Vagina (tissue), 2 donors: ENCODE measurements at regions not wholly inside any gene's neighbourhood (a gene's known extent, or its start where the extent isn't known, plus 50 kb on each side); places are given as distances from the start of the nearest gene placed in this dataset.

Experiments
- CTCF ChIP-seq, 3 experiments: fragments of 450-650 bp in 2 of 3; fragments of 200-600 bp in 1 of 3; sonication (generic) in 1 of 3; IDR thresholded peaks; one replicate each; pipeline ENCODE4 v1.5.1; 2017 to 2019; ENCODE audit warnings: antibody characterized with exemption in 3 of 3, mild to moderate bottlenecking in 2 of 3, moderate library complexity in 2 of 3
- POLR2AphosphoS5 ChIP-seq, 2 donors: sonication (generic); formaldehyde crosslinking; IDR thresholded peaks; one replicate each; pipeline ENCODE4 v1.9.0; 2017; ENCODE audit warnings: antibody characterized with exemption in 2 of 2, mild to moderate bottlenecking in 2 of 2, low read depth in 1 of 2; ENCODE audit not compliant: insufficient read depth in 1 of 2

GRCh38 chr9:7729371-7730163 lies 70.0 kb downstream of the DMAC1 start:
- TF ChIP-seq CTCF (IDR thresholded peaks at IDR 0.05) (no peak), POLR2AphosphoS5 (IDR thresholded peaks at IDR 0.05; ENCODE audit: insufficient read depth in 1 of 2, low read depth in 1 of 2) (no peak)
